Prostate gland (tissue), 2 donors: ENCODE measurements at regions not wholly inside any gene's neighbourhood (a gene's known extent, or its start where the extent isn't known, plus 50 kb on each side); places are given as distances from the start of the nearest gene placed in this dataset.

Experiments used
- DNase-seq: peaks from one replicate; pipeline ENCODE4 v3.0.0-alpha.2; 2019; ENCODE audit warnings: low spot score
- H3K27ac ChIP-seq, 2 donors: fragments of 200-600 bp; sonication (generic); 2 replicates each; pipeline ENCODE4 v1.5.1; 2017 to 2019
- H3K27me3 ChIP-seq: fragments of 200-600 bp; sonication (generic); replicated peaks from 2 replicates; pipeline ENCODE4 v1.5.1; 2019; ENCODE audit not compliant: insufficient read depth
- H3K36me3 ChIP-seq, 2 donors: fragments of 200-600 bp; sonication (generic); 1 replicate in 1 of 2; 2 replicates in 1 of 2; pipeline versions ENCODE4 v1.5.1 to v1.8.1; 2017 to 2019
- H3K4me1 ChIP-seq: fragments of 200-600 bp; sonication (generic); replicated peaks from 2 replicates; pipeline ENCODE4 v1.5.1; 2019
- H3K4me3 ChIP-seq, 2 donors: fragments of 200-600 bp; sonication (generic); 2 replicates each; pipeline ENCODE4 v1.5.1; 2017 to 2019
- H3K9me3 ChIP-seq: fragments of 200-600 bp; sonication (generic); 2 replicates; pipeline ENCODE4 v1.5.1; 2017
- POLR2A ChIP-seq: fragments of 450-650 bp; IDR thresholded peaks from one replicate; pipeline ENCODE4 v1.6.1; 2016; ENCODE audit warnings: antibody characterized with exemption, mild to moderate bottlenecking
- POLR2AphosphoS5 ChIP-seq: sonication (generic); formaldehyde crosslinking; IDR thresholded peaks from one replicate; pipeline ENCODE4 v1.6.1; 2017; ENCODE audit warnings: antibody characterized with exemption
- WGBS: methylation state at CpG from one replicate; pipeline ENCODE4 v1.1.5; 2018; 5-methylcytosine and 5-hydroxymethylcytosine counted together
- intact Hi-C: fragments of 100-400 bp; cut with DNase I; formaldehyde crosslinking; loops from one replicate; pipeline ENCODE4 v1.14.2; 2022
- TF ChIP-seq, protein P1 (sequence below), 4 experiments: fragments of 200-600 bp in 2 of 4; fragments of 450-650 bp in 2 of 4; sonication (generic) in 2 of 4; IDR thresholded peaks; 1 replicate in 3 of 4; 2 replicates in 1 of 4; pipeline ENCODE4 v1.5.1; 2016 to 2019; ENCODE audit warnings: antibody characterized with exemption in 4 of 4, mild to moderate bottlenecking in 2 of 4, moderate library complexity in 2 of 4

- Histone ChIP-seq H3K4me1 (no peaks in the 10 kb centered on the region), H3K4me3 (no peak overlapping the region), H3K36me3 (no peaks in the 10 kb centered on the region), H3K27me3 (no peaks in the 10 kb centered on the region), H3K9me3 (no peaks in the 10 kb centered on the region), H3K27ac (no peak overlapping the region)
- TF ChIP-seq, protein P1, sequence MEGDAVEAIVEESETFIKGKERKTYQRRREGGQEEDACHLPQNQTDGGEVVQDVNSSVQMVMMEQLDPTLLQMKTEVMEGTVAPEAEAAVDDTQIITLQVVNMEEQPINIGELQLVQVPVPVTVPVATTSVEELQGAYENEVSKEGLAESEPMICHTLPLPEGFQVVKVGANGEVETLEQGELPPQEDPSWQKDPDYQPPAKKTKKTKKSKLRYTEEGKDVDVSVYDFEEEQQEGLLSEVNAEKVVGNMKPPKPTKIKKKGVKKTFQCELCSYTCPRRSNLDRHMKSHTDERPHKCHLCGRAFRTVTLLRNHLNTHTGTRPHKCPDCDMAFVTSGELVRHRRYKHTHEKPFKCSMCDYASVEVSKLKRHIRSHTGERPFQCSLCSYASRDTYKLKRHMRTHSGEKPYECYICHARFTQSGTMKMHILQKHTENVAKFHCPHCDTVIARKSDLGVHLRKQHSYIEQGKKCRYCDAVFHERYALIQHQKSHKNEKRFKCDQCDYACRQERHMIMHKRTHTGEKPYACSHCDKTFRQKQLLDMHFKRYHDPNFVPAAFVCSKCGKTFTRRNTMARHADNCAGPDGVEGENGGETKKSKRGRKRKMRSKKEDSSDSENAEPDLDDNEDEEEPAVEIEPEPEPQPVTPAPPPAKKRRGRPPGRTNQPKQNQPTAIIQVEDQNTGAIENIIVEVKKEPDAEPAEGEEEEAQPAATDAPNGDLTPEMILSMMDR (IDR thresholded peaks at IDR 0.05), result peak in 3 of 4 experiments; percentile 32 to 57 (median 57)
- no peak for TF ChIP-seq POLR2A
- intact Hi-C loops, result no loop called here
- DNase-seq, result peak; percentile 22
- WGBS, result 58% methylated on average over 1 of the region's 1 CpG
These were observed 407.7 kb downstream of the SH2D4B start for GRCh38 chr10:80945264-80945880.

DNA sequence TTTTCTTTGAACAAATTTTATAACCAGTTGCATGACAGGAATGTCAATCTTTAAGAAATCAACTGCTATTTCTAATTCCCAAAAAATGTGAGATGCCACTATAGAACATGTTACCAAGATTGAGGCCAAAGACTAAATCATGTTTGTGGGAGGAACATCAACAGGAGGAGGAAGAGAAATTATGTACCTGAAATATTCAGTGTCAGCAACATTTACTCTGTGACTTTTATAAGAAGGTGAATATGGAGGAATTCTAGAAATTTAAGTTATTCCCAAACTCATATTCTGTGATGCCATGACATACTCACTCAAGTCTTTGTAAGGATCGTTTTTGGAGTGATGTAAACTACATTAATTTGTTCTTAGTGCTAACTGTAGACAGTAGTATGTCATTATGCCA, 408.4 kb downstream of the SH2D4B start:
- WGBS, result 48% methylated on average over 1 of the region's 1 CpG

GRCh38 chr10:80946957-80947726, 409.4 kb downstream of the SH2D4B start:
- Histone ChIP-seq H3K4me3 (no peak overlapping the region), H3K27ac (peak overlapping the region; percentile 27 to 71), H3K27me3 (no peaks in the 10 kb centered on the region), H3K9me3 (no peaks in the 10 kb centered on the region), H3K36me3 (no peaks in the 10 kb centered on the region), H3K4me1 (no peaks in the 10 kb centered on the region)
- 47% methylated on average over 5 of the region's 5 CpGs for WGBS
- TF ChIP-seq POLR2AphosphoS5 (peak; percentile 78), POLR2A (no peak)
- DNase-seq, result peak; percentile 80
- intact Hi-C loops, result no loop called here

More for the DNA sequence above, 408.4 kb downstream of the SH2D4B start:
- TF ChIP-seq POLR2A (no peak), POLR2AphosphoS5 (no peak)
- TF ChIP-seq, protein P1 (IDR thresholded peaks at IDR 0.05), result no peak
- H3K9me3 ChIP-seq, result no peaks in the 10 kb centered on the region
- H3K36me3 ChIP-seq, result no peaks in the 10 kb centered on the region
- no peak for DNase-seq
- H3K27me3 ChIP-seq, result no peaks in the 10 kb centered on the region
- no peaks in the 10 kb centered on the region for H3K4me1 ChIP-seq
- no peak overlapping the region for H3K27ac ChIP-seq
- no peak overlapping the region for H3K4me3 ChIP-seq
- intact Hi-C loops, result no loop called here

GRCh38 chr10:80949785-80950184, 412.1 kb downstream of the SH2D4B start:
- no peaks in the 10 kb centered on the region for H3K36me3 ChIP-seq
- peak; percentile 54 for TF ChIP-seq POLR2AphosphoS5
- TF ChIP-seq POLR2A, result no peak
- H3K4me3 ChIP-seq, result no peak overlapping the region
- intact Hi-C loops, result no loop called here
- H3K9me3 ChIP-seq, result no peaks in the 10 kb centered on the region
- WGBS, result 56% methylated on average over 5 of the region's 5 CpGs
- H3K27me3 ChIP-seq, result no peaks in the 10 kb centered on the region
- H3K27ac ChIP-seq, result no peak overlapping the region
- H3K4me1 ChIP-seq, result no peaks in the 10 kb centered on the region
- DNase-seq, result peak; percentile 28

GRCh38 chr10:80952436-80952835, 414.7 kb downstream of the SH2D4B start:
- WGBS, result 88% methylated on average over 7 of the region's 7 CpGs
- H3K4me3 ChIP-seq, result no peak overlapping the region
- no peaks in the 10 kb centered on the region for H3K9me3 ChIP-seq

More at GRCh38 chr10:80952436-80952835, 414.7 kb downstream of the SH2D4B start:
- intact Hi-C loops, result no loop called here
- Histone ChIP-seq H3K4me1 (no peaks in the 10 kb centered on the region), H3K27me3 (no peaks in the 10 kb centered on the region), H3K27ac (no peak overlapping the region), H3K36me3 (no peaks in the 10 kb centered on the region)
- no peak for TF ChIP-seq POLR2AphosphoS5
- TF ChIP-seq, protein P1 (IDR thresholded peaks at IDR 0.05), result no peak
- TF ChIP-seq POLR2A, result no peak
- DNase-seq, result no peak
